WTC11 (cell line): ENCODE measurements at regions not wholly inside any gene's neighbourhood (a gene's known extent, or its start where the extent isn't known, plus 50 kb on each side); places are given as distances from the start of the nearest gene placed in this dataset.
A peak's percentile ranks its signal among the peaks of the same experiment; 100 is the strongest.
"Not testable (repeated sequence)": the region's sequence is repeated elsewhere in the genome, so short reads cannot be mapped to it uniquely, and the experiment has no call there.

ENCODE experiments used
- ATAC-seq: fragments of 200-7000 bp; cut with Tn5 transposase; 2 replicates; pipeline ENCODE4 v1.10.0; 2021; ENCODE audit warnings: mild to moderate bottlenecking, moderate library complexity
- CTCF ChIA-PET: fragments of 300-600 bp; sonication (Branson Sonifier 250); formaldehyde crosslinking; loops from one replicate; lab custom pipeline; 2021; ENCODE audit warnings: antibody characterized with exemption; lab: Charles Lee
- POLR2A ChIA-PET: fragments of 350-600 bp; sonication (Branson Sonifier 250); formaldehyde crosslinking; loops from one replicate; lab custom pipeline; 2021; ENCODE audit warnings: antibody characterized with exemption; lab: Charles Lee
- DNase-seq: peaks from one replicate; pipeline ENCODE4 v3.0.0; 2021; ENCODE audit warnings: low spot score
- H3K27ac Mint-ChIP-seq: 2 replicates; pipeline ENCODE4 v1.8.0; 2021; ENCODE audit warnings: mixed read lengths
- H3K27me3 Mint-ChIP-seq: 2 replicates; pipeline ENCODE4 v1.8.0; 2021; ENCODE audit warnings: low read depth, mild to moderate bottlenecking, moderate library complexity, mixed read lengths
- H3K36me3 Mint-ChIP-seq: 2 replicates; pipeline ENCODE4 v1.8.0; 2021; ENCODE audit warnings: mixed read lengths
- H3K4me1 Mint-ChIP-seq: 2 replicates; pipeline ENCODE4 v1.8.0; 2022; ENCODE audit warnings: mixed read lengths
- H3K4me3 Mint-ChIP-seq: 2 replicates; pipeline ENCODE4 v1.8.0; 2021; ENCODE audit warnings: mild to moderate bottlenecking, moderate library complexity, mixed read lengths
- H3K9me3 Mint-ChIP-seq: 2 replicates; pipeline ENCODE4 v1.8.0; 2021; ENCODE audit warnings: mixed read lengths
- ELF4 ChIP-seq: sonication (generic); formaldehyde crosslinking; IDR thresholded peaks from 2 replicates; pipeline ENCODE4 v1.8.1; 2022; ENCODE audit warnings: low read depth, mild to moderate bottlenecking, moderate library complexity, missing genetic modification reagents
- NR2C2 ChIP-seq: sonication (generic); formaldehyde crosslinking; IDR thresholded peaks from 2 replicates; pipeline ENCODE4 v1.8.0; 2022; ENCODE audit warnings: mild to moderate bottlenecking, missing genetic modification reagents
- OVOL2 ChIP-seq: fragments of 250-450 bp; sonication (Bioruptor Pico); IDR thresholded peaks from 2 replicates; pipeline ENCODE4 v1.9.0; 2021; ENCODE audit warnings: mild to moderate bottlenecking, borderline replicate concordance
- SOX15 ChIP-seq: fragments of 250-450 bp; sonication (Bioruptor Pico); IDR thresholded peaks from 2 replicates; pipeline ENCODE4 v1.9.0; 2021; ENCODE audit warnings: mild to moderate bottlenecking
- TEAD1 ChIP-seq: sonication (generic); formaldehyde crosslinking; IDR thresholded peaks from 2 replicates; pipeline ENCODE4 v1.8.0; 2022; ENCODE audit warnings: mild to moderate bottlenecking, missing genetic modification reagents
- TP53 ChIP-seq: sonication (generic); formaldehyde crosslinking; IDR thresholded peaks from 2 replicates; pipeline ENCODE4 v1.8.1; 2023; ENCODE audit warnings: mild to moderate bottlenecking, missing genetic modification reagents
- ZBTB21 ChIP-seq: sonication (generic); formaldehyde crosslinking; IDR thresholded peaks from 2 replicates; pipeline ENCODE4 v1.8.1; 2023; ENCODE audit warnings: mild to moderate bottlenecking, missing genetic modification reagents, borderline replicate concordance
- ZNF263 ChIP-seq: sonication (generic); formaldehyde crosslinking; IDR thresholded peaks from 2 replicates; pipeline ENCODE4 v1.8.1; 2022; ENCODE audit warnings: low read depth, mild to moderate bottlenecking, moderate library complexity, missing genetic modification reagents
- ZNF396 ChIP-seq: fragments of 250-450 bp; sonication (Bioruptor Pico); IDR thresholded peaks from 2 replicates; pipeline ENCODE4 v1.8.0; 2021; ENCODE audit warnings: mild to moderate bottlenecking, moderate library complexity, borderline replicate concordance
- TF ChIP-seq, protein P1 (sequence below): sonication (generic); formaldehyde crosslinking; conservative IDR thresholded peaks from 2 replicates; pipeline ENCODE4 v1.8.1; 2023; ENCODE audit warnings: mild to moderate bottlenecking, low read depth, missing genetic modification reagents, moderate library complexity
- TF ChIP-seq, protein P2 (sequence below): sonication (generic); formaldehyde crosslinking; IDR thresholded peaks from 2 replicates; pipeline ENCODE4 v1.8.0; 2023; ENCODE audit warnings: mild to moderate bottlenecking, missing genetic modification reagents
- TF ChIP-seq, protein P3 (sequence below): fragments of 250-450 bp; sonication (Bioruptor Pico); conservative IDR thresholded peaks from 2 replicates; pipeline ENCODE4 v1.9.0; 2021; ENCODE audit warnings: mild to moderate bottlenecking
- TF ChIP-seq, protein P4 (sequence below): sonication (generic); formaldehyde crosslinking; IDR thresholded peaks from 2 replicates; pipeline ENCODE4 v1.8.1; 2023; ENCODE audit warnings: mild to moderate bottlenecking, missing genetic modification reagents, moderate library complexity
- TF ChIP-seq, protein P5 (sequence below): sonication (generic); formaldehyde crosslinking; IDR thresholded peaks from 2 replicates; pipeline ENCODE4 v1.8.1; 2023; ENCODE audit warnings: mild to moderate bottlenecking, missing genetic modification reagents
- TF ChIP-seq, protein P6 (sequence below): sonication (generic); formaldehyde crosslinking; IDR thresholded peaks from 2 replicates; pipeline ENCODE4 v1.8.0; 2022; ENCODE audit warnings: mild to moderate bottlenecking, missing genetic modification reagents
- TF ChIP-seq, protein P7 (sequence below): fragments of 250-450 bp; sonication (Bioruptor Pico); IDR thresholded peaks from 2 replicates; pipeline ENCODE4 v1.8.0; 2021; ENCODE audit warnings: mild to moderate bottlenecking

DNA sequence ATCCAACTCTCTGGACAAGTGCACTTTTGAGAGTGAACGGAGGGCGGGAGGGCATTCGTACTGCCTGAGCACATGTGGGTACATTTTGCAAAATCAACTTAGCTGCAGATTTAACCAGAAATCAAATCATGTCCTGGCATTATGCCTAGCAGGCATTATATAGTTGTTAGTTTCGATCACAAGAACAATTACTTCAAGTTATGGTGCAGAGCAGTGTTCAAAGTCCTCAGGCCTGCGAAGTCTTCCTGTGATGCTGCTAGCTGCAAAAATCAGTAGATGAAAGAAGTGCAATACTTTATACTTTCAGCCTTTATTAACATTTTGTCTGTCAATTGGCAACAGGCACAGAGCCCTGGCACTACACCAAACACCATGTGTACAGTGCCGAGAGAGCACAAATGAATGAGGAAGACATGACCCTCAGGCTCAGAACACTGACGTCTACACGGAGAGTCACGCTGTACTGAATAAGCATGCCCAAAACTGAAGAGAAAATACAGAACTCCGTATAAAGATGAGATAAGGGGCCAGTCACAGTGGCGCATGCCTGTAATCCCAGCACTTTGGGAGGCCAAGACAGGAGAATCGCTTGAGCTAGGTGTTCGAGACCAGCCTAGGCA is 92.1 kb upstream of the CREB1 start (continued):
- TF ChIP-seq, protein P1, sequence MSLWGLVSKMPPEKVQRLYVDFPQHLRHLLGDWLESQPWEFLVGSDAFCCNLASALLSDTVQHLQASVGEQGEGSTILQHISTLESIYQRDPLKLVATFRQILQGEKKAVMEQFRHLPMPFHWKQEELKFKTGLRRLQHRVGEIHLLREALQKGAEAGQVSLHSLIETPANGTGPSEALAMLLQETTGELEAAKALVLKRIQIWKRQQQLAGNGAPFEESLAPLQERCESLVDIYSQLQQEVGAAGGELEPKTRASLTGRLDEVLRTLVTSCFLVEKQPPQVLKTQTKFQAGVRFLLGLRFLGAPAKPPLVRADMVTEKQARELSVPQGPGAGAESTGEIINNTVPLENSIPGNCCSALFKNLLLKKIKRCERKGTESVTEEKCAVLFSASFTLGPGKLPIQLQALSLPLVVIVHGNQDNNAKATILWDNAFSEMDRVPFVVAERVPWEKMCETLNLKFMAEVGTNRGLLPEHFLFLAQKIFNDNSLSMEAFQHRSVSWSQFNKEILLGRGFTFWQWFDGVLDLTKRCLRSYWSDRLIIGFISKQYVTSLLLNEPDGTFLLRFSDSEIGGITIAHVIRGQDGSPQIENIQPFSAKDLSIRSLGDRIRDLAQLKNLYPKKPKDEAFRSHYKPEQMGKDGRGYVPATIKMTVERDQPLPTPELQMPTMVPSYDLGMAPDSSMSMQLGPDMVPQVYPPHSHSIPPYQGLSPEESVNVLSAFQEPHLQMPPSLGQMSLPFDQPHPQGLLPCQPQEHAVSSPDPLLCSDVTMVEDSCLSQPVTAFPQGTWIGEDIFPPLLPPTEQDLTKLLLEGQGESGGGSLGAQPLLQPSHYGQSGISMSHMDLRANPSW (CRISPR knock-in tag) = no peak
- TF ChIP-seq SOX15 (CRISPR knock-in tag) (no peak), NR2C2 (CRISPR knock-in tag) (no peak), OVOL2 (no peak)
- TF ChIP-seq, protein P2, sequence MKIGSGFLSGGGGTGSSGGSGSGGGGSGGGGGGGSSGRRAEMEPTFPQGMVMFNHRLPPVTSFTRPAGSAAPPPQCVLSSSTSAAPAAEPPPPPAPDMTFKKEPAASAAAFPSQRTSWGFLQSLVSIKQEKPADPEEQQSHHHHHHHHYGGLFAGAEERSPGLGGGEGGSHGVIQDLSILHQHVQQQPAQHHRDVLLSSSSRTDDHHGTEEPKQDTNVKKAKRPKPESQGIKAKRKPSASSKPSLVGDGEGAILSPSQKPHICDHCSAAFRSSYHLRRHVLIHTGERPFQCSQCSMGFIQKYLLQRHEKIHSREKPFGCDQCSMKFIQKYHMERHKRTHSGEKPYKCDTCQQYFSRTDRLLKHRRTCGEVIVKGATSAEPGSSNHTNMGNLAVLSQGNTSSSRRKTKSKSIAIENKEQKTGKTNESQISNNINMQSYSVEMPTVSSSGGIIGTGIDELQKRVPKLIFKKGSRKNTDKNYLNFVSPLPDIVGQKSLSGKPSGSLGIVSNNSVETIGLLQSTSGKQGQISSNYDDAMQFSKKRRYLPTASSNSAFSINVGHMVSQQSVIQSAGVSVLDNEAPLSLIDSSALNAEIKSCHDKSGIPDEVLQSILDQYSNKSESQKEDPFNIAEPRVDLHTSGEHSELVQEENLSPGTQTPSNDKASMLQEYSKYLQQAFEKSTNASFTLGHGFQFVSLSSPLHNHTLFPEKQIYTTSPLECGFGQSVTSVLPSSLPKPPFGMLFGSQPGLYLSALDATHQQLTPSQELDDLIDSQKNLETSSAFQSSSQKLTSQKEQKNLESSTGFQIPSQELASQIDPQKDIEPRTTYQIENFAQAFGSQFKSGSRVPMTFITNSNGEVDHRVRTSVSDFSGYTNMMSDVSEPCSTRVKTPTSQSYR (CRISPR knock-in tag) = no peak

DNA sequence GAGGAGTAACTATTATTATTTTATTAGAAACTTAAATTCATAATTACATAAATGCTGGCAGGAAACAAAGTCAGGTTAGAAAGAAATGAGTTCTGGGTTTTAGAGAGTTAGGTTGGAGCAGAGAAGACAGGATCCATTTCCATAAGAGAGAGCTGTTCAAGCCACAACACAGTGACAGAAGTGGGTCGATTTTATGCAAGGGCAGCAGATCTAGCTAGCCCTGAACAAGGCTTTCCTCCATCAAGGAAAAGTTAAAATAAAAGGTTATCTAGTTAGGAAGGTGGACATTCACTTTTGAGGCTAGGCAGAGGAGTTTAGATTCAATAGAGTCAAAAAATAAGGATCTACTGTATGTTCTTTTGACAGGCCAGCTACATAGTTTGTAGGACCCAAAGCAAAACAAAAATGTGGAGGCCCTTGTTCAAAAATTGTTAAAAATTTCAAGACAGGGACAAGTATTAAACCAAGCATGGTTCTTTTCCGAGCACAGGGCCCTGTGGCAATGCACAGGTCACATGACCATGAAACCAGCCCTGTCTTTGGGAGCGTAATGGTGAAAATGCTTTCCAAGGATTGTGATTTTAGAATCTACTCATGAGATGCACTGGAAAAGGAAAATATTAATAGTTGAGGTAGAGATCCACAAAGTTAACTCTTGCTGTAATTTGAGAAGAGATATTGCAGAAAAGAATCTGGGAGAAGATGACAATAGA is 91.2 kb upstream of the CREB1 start:
- CTCF ChIA-PET = no interaction called here
- TF ChIP-seq, protein P3, sequence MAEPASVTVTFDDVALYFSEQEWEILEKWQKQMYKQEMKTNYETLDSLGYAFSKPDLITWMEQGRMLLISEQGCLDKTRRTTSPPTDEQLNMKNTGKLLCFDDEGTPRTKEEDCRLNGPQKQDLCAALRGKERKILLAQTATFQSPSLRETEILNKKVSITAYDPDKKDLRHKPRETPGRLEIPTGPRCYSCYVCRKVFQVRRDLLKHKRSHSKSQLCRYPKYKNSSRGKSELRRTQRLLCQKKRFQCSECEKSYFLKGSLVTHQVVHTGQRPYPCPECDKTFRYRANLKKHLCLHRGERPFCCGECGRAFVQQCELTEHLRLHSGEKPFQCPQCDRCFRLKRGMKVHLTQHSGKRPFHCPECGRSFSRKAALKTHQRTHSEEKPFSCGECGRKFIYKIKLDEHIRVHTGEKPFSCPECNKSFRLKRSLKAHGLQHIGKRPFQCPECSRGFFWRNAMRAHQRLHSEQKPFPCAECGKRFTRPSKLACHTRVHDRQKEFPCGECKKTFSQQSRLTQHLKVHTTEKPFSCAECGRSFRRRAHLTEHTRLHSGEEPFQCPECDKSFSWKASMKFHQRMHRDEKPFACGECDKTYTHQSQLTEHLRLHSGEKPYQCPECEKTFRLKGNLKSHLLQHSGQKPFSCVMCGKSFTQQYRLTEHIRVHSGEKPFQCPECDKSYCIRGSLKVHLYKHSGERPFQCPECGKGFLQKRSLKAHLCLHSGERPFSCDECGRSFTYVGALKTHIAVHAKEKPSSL (CRISPR knock-in tag) = no peak
- TF ChIP-seq, protein P4, sequence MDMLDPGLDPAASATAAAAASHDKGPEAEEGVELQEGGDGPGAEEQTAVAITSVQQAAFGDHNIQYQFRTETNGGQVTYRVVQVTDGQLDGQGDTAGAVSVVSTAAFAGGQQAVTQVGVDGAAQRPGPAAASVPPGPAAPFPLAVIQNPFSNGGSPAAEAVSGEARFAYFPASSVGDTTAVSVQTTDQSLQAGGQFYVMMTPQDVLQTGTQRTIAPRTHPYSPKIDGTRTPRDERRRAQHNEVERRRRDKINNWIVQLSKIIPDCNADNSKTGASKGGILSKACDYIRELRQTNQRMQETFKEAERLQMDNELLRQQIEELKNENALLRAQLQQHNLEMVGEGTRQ (CRISPR knock-in tag) = peak; percentile 68
- peaks cover 5% of the 10 kb centered on the region; the same call in 1 of the 2 replicates for H3K9me3 Mint-ChIP-seq

DNA sequence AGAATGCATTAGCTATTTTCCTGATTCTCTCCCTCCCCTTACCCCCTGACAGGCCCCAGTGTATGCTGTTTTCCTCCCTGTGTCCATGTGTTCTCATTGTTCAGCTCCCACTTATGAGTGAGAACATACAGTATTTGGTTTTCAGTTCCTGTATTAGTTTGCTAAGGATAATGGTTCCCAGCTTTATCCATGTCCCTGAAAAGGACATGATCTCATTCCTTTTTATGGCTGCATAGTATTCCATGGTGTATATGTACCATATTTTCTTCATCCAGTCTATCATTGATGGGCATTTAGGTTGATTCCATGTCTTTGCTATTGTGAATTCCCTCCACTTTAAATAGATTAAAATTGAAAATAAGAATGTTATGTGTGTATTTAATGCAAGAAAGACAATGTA is 89.9 kb upstream of the CREB1 start:
- POLR2A ChIA-PET = not testable (repeated sequence)

More for the DNA sequence above, 91.2 kb upstream of the CREB1 start:
- Mint-ChIP-seq H3K4me3 (no peak overlapping the region), H3K27me3 (no peaks in the 10 kb centered on the region), H3K36me3 (no peaks in the 10 kb centered on the region), H3K27ac (no peak overlapping the region), H3K4me1 (peaks cover 2% of the 10 kb centered on the region; the same call in 1 of the 2 replicates)
- ATAC-seq = no peak
- DNase-seq = no peak
- POLR2A ChIA-PET = no interaction called here

DNA sequence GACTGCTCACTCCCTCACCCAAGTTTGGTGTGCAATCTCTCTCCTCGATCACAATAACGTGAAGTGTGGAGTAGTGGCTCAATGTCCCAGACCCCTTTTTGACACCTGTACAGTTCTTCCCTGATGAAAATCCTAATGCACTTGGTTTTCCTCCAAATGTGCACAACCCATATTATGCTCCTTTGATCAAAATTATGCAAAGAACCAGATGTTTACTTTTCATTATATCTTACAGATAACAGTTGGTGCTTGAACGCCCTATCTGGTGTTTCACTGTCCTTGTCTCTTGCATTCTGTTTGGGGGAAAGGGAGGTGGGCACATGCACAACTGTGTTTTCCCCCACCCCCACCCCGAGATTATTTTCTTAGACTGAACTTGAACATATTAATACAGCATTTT is 85.0 kb upstream of the CREB1 start:
- ATAC-seq = no peak
- Mint-ChIP-seq H3K4me3 (no peak overlapping the region), H3K4me1 (peaks cover 39% of the 10 kb centered on the region), H3K9me3 (peaks cover 2% of the 10 kb centered on the region; the same call in 1 of the 2 replicates), H3K27me3 (peaks cover 11% of the 10 kb centered on the region), H3K36me3 (no peaks in the 10 kb centered on the region), H3K27ac (no peak overlapping the region)
- ChIA-PET POLR2A (no interaction called here), CTCF (no interaction called here)
- no peak for DNase-seq
- TF ChIP-seq, protein P5, sequence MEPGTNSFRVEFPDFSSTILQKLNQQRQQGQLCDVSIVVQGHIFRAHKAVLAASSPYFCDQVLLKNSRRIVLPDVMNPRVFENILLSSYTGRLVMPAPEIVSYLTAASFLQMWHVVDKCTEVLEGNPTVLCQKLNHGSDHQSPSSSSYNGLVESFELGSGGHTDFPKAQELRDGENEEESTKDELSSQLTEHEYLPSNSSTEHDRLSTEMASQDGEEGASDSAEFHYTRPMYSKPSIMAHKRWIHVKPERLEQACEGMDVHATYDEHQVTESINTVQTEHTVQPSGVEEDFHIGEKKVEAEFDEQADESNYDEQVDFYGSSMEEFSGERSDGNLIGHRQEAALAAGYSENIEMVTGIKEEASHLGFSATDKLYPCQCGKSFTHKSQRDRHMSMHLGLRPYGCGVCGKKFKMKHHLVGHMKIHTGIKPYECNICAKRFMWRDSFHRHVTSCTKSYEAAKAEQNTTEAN = no peak
- TF ChIP-seq ZNF263 (CRISPR knock-in tag) = no peak
- TF ChIP-seq, protein P6, sequence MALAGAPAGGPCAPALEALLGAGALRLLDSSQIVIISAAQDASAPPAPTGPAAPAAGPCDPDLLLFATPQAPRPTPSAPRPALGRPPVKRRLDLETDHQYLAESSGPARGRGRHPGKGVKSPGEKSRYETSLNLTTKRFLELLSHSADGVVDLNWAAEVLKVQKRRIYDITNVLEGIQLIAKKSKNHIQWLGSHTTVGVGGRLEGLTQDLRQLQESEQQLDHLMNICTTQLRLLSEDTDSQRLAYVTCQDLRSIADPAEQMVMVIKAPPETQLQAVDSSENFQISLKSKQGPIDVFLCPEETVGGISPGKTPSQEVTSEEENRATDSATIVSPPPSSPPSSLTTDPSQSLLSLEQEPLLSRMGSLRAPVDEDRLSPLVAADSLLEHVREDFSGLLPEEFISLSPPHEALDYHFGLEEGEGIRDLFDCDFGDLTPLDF (CRISPR knock-in tag) = no peak
- no peak for TF ChIP-seq SOX15 (CRISPR knock-in tag)
- no peak for TF ChIP-seq TEAD1 (CRISPR knock-in tag)
- no peak for TF ChIP-seq TP53
- no peak for TF ChIP-seq ELF4
- TF ChIP-seq, protein P7, sequence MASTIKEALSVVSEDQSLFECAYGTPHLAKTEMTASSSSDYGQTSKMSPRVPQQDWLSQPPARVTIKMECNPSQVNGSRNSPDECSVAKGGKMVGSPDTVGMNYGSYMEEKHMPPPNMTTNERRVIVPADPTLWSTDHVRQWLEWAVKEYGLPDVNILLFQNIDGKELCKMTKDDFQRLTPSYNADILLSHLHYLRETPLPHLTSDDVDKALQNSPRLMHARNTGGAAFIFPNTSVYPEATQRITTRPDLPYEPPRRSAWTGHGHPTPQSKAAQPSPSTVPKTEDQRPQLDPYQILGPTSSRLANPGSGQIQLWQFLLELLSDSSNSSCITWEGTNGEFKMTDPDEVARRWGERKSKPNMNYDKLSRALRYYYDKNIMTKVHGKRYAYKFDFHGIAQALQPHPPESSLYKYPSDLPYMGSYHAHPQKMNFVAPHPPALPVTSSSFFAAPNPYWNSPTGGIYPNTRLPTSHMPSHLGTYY (CRISPR knock-in tag) = no peak
- no peak for TF ChIP-seq ZBTB21
- no peak for TF ChIP-seq ZNF396 (CRISPR knock-in tag)

More for the DNA sequence above, 89.9 kb upstream of the CREB1 start:
- H3K27ac Mint-ChIP-seq, H3K27me3 Mint-ChIP-seq, H3K4me3 Mint-ChIP-seq, H3K4me1 Mint-ChIP-seq, H3K36me3 Mint-ChIP-seq, H3K9me3 Mint-ChIP-seq, CTCF ChIA-PET, ATAC-seq, DNase-seq: not testable (repeated sequence)
